MM.1S (cell line): ENCODE measurements at regions not wholly inside any gene's neighbourhood (a gene's known extent, or its start where the extent isn't known, plus 50 kb on each side); places are given as distances from the start of the nearest gene placed in this dataset.

Experiments used
- EZH2 ChIP-seq: fragments of 300-600 bp; sonication (generic); optimal IDR thresholded peaks from 2 replicates; pipeline ENCODE3; 2017; ENCODE audit warnings: low read depth, mild to moderate bottlenecking, antibody characterized with exemption, low read length, mixed read lengths
- TF ChIP-seq, protein P1 (sequence below): fragments of 300-600 bp; sonication (generic); IDR thresholded peaks from 2 replicates; pipeline ENCODE4 v1.5.1; 2016; ENCODE audit warnings: antibody characterized with exemption, low read length, mixed read lengths

DNA sequence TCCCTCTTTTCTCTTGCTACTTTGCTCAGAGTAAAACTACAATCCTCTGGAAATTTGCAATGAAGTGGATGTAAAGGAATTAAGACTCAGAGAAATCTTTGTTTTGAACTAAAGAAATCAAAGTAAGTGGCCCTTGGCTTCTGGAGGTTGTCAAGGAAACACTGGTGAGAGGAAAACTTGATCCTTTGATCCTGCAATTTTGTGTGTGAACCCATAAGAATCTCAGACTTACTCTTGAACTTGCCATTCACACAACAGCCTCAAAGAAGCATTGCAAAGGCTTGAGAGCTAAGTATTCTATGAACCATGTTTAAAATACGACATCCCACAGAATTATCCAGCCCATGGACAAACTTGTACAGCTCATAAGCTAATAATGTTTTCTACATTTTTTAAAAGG lies 827.5 kb downstream of the TAF11L14 start:
- TF ChIP-seq, protein P1, sequence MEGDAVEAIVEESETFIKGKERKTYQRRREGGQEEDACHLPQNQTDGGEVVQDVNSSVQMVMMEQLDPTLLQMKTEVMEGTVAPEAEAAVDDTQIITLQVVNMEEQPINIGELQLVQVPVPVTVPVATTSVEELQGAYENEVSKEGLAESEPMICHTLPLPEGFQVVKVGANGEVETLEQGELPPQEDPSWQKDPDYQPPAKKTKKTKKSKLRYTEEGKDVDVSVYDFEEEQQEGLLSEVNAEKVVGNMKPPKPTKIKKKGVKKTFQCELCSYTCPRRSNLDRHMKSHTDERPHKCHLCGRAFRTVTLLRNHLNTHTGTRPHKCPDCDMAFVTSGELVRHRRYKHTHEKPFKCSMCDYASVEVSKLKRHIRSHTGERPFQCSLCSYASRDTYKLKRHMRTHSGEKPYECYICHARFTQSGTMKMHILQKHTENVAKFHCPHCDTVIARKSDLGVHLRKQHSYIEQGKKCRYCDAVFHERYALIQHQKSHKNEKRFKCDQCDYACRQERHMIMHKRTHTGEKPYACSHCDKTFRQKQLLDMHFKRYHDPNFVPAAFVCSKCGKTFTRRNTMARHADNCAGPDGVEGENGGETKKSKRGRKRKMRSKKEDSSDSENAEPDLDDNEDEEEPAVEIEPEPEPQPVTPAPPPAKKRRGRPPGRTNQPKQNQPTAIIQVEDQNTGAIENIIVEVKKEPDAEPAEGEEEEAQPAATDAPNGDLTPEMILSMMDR, result no peak
- TF ChIP-seq EZH2, result no peak
